IMR-90 (cell line): ENCODE measurements at regions not wholly inside any gene's neighbourhood (a gene's known extent, or its start where the extent isn't known, plus 50 kb on each side); places are given as distances from the start of the nearest gene placed in this dataset.

Experiments
- ATAC-seq: fragments of 200-7000 bp; cut with Tn5 transposase; 2 replicates; pipeline ENCODE4 v1.9.1; 2020; ENCODE audit warnings: low read depth, mild to moderate bottlenecking, moderate library complexity
- BruUV-seq: library from RNA; stranded (reverse); fragments of 400-500 nt; replicated peaks from 2 replicates; lab custom pipeline; 2021; lab: Mats Ljungman, UMichigan
- CTCF ChIA-PET: fragments of 300-600 bp; formaldehyde crosslinking; extraction: SDS; loops from one replicate; lab custom pipeline; 2021; ENCODE audit warnings: antibody characterized with exemption; lab: Yijun Ruan, JAX
- POLR2A ChIA-PET: fragments of 300-600 bp; sonication (Branson Sonifier 250); formaldehyde crosslinking; loops from one replicate; lab custom pipeline; 2022; ENCODE audit warnings: antibody characterized with exemption; ENCODE audit not compliant: unreplicated experiment; lab: Charles Lee
- DNase-seq: peaks from one replicate; pipeline ENCODE4 v3.0.0; 2013
- H2AFZ ChIP-seq: replicated peaks from 2 replicates; pipeline ENCODE3; 2013; ENCODE audit warnings: low read length, mild to moderate bottlenecking; ENCODE audit not compliant: poor library complexity
- H2AK5ac ChIP-seq: 2 replicates; pipeline ENCODE4 v1.6.1; 2013; ENCODE audit warnings: low read depth, low read length, inconsistent platforms
- H2AK9ac ChIP-seq: replicated peaks from 2 replicates; pipeline ENCODE3; 2013; ENCODE audit warnings: mild to moderate bottlenecking, low read depth, low read length, moderate library complexity; ENCODE audit not compliant: poor library complexity
- H2BK120ac ChIP-seq: 2 replicates; pipeline ENCODE4 v1.6.1; 2013; ENCODE audit warnings: low read depth, low read length, inconsistent platforms
- H2BK15ac ChIP-seq: 3 replicates; pipeline ENCODE4 v1.6.1; 2013; ENCODE audit warnings: low read depth, low read length, inconsistent platforms
- H2BK20ac ChIP-seq: 2 replicates; pipeline ENCODE4 v1.6.1; 2013; ENCODE audit warnings: low read depth, mild to moderate bottlenecking, inconsistent platforms, low read length, moderate library complexity
- H2BK5ac ChIP-seq: 2 replicates; pipeline ENCODE4 v1.6.1; 2013; ENCODE audit warnings: mild to moderate bottlenecking, low read depth, low read length, inconsistent platforms; ENCODE audit not compliant: poor library complexity, severe bottlenecking
- H3K14ac ChIP-seq: replicated peaks from 2 replicates; pipeline ENCODE4 v1.6.1; 2013; ENCODE audit warnings: low read depth, low read length, inconsistent platforms
- H3K18ac ChIP-seq: 2 replicates; pipeline ENCODE4 v1.6.1; 2013; ENCODE audit warnings: low read depth, low read length, control low read depth
- H3K23ac ChIP-seq: 2 replicates; pipeline ENCODE4 v1.6.1; 2013; ENCODE audit warnings: low read depth, low read length, inconsistent platforms
- H3K27ac ChIP-seq: 2 replicates; pipeline ENCODE4 v1.5.1; 2013; ENCODE audit warnings: mild to moderate bottlenecking, control low read depth, low read length; ENCODE audit not compliant: insufficient read depth
- H3K27me3 ChIP-seq: 2 replicates; pipeline ENCODE4 v1.6.1; 2013; ENCODE audit warnings: low read length; ENCODE audit not compliant: control insufficient read depth, insufficient read depth
- H3K36me3 ChIP-seq: 2 replicates; pipeline ENCODE4 v1.6.1; 2013; ENCODE audit warnings: low read length, mixed read lengths; ENCODE audit not compliant: control insufficient read depth, insufficient read depth
- H3K4ac ChIP-seq: 2 replicates; pipeline ENCODE4 v1.6.1; 2013; ENCODE audit warnings: low read depth, low read length, inconsistent platforms
- H3K4me1 ChIP-seq: 2 replicates; pipeline ENCODE4 v1.6.1; 2013; ENCODE audit warnings: low read length, mixed read lengths; ENCODE audit not compliant: control insufficient read depth, insufficient read depth
- H3K4me2 ChIP-seq: 2 replicates; pipeline ENCODE4 v1.6.1; 2013; ENCODE audit warnings: low read depth, mild to moderate bottlenecking, control low read depth, low read length, moderate library complexity
- H3K4me3 ChIP-seq: 2 replicates; pipeline ENCODE4 v1.5.1; 2013; ENCODE audit warnings: low read depth, mild to moderate bottlenecking, control low read depth, low read length, moderate library complexity; ENCODE audit not compliant: insufficient read depth
- H3K56ac ChIP-seq: 2 replicates; pipeline ENCODE4 v1.6.1; 2013; ENCODE audit warnings: low read length, inconsistent platforms; ENCODE audit not compliant: insufficient read depth; ENCODE audit errors: extremely low read depth
- H3K79me1 ChIP-seq, 2 experiments: 2 replicates each; pipeline ENCODE4 v1.6.1; 2013; ENCODE audit warnings: low read length in 2 of 2, inconsistent platforms in 1 of 2, low read depth in 1 of 2
- H3K9ac ChIP-seq: 2 replicates; pipeline ENCODE4 v1.6.1; 2013; ENCODE audit warnings: low read depth, low read length, control low read depth
- H3K9me1 ChIP-seq: 2 replicates; pipeline ENCODE4 v1.6.1; 2013; ENCODE audit warnings: low read length, inconsistent platforms; ENCODE audit not compliant: insufficient read depth
- H3K9me3 ChIP-seq: 2 replicates; pipeline ENCODE4 v1.6.1; 2013; ENCODE audit warnings: low read length; ENCODE audit not compliant: control insufficient read depth, insufficient read depth
- H4K20me1 ChIP-seq: 2 replicates; pipeline ENCODE4 v1.6.1; 2013; ENCODE audit warnings: low read length, inconsistent platforms; ENCODE audit not compliant: insufficient read depth
- H4K5ac ChIP-seq: 2 replicates; pipeline ENCODE4 v1.6.1; 2013; ENCODE audit warnings: mild to moderate bottlenecking, low read depth, low read length, control low read depth
- H4K8ac ChIP-seq, 2 experiments: 2 replicates each; pipeline ENCODE4 v1.6.1; 2013; ENCODE audit warnings: low read depth in 2 of 2, low read length in 2 of 2, control low read depth in 1 of 2, inconsistent platforms in 1 of 2
- H4K91ac ChIP-seq: 2 replicates; pipeline ENCODE4 v1.6.1; 2013; ENCODE audit warnings: low read depth, low read length, inconsistent platforms; ENCODE audit not compliant: insufficient read depth
- CTCF ChIP-seq: conservative IDR thresholded peaks from 2 replicates; pipeline ENCODE4 v1.5.1; 2012; ENCODE audit warnings: mild to moderate bottlenecking, low read depth, low read length, improper control_type of control experiment
- NFE2L2 ChIP-seq: fragments of 150-350 bp; IDR thresholded peaks from 2 replicates; pipeline ENCODE4 v1.6.1; 2016; ENCODE audit warnings: low read depth, mild to moderate bottlenecking, low read length
- RAD21 ChIP-seq: IDR thresholded peaks from 2 replicates; pipeline ENCODE4 v1.6.1; 2012; ENCODE audit warnings: low read length, improper control_type of control experiment
- WGBS, 2 experiments: methylation state at CpG; one replicate each; pipeline versions ENCODE4 v1.1.5 to v1.1.7; 2013; ENCODE audit warnings: missing lambda C conversion rate in 2 of 2; ENCODE audit not compliant: insufficient read length in 1 of 2; ENCODE audit errors: extremely low coverage in 2 of 2; 5-methylcytosine and 5-hydroxymethylcytosine counted together
- dilution Hi-C: fragments of 300-500 bp; cut with HindIII; formaldehyde crosslinking; loops from one replicate; pipeline ENCODE4 v1.14.3; 2018; ENCODE audit warnings: low sequenced_read_pairs; ENCODE audit not compliant: unreplicated experiment
- in situ Hi-C: fragments of 300-500 bp; cut with MboI; formaldehyde crosslinking; loops from 3 replicates; pipeline ENCODE4 v1.14.3; 2019; ENCODE audit warnings: low sequenced_read_pairs, inconsistent platforms, mixed read lengths
- intact Hi-C: fragments of 100-400 bp; cut with micrococcal nuclease; formaldehyde crosslinking; loops from 2 replicates; pipeline ENCODE4 v1.10.0; 2022

DNA sequence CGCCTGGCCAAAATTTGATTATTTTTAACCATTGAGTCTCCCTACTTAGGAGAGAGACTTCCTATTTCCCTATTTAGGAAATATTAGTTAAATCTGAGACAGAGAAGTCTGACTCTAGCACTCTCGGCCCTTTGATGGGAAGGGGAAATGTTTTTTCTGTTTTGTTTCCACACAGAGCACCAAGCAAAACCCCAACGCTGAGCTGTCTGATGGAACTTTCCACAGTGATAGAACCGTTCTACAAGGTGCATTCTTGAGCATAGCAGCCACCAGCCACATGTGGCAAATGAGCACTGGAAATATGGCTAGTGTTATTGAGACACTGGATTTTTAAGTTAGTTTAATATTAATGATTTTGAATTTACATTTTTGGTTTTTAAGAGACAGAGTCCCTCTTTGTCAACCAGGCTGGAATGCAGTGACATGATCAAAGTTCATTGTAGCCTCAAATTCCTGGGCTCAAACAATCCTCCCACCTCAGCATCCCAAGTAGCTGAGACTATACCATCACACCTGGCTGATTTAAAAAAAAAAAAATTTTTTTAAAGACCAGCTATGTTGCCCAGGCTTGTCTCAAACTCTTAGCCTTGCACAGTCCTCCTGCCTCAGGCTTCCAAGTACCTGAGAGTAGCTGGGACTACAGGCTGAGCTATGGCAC lies 77.3 kb upstream of the GALNT2 start:
- no peaks in the 10 kb centered on the region for H3K79me1 ChIP-seq
- no peaks in the 10 kb centered on the region for H3K9me3 ChIP-seq
- H2BK20ac ChIP-seq = no peak overlapping the region
- no peak overlapping the region for H2AK5ac ChIP-seq
- dilution Hi-C loops = no loop called here
- peaks cover 4% of the 10 kb centered on the region for H3K27me3 ChIP-seq
- no peak overlapping the region for H2BK5ac ChIP-seq
- ChIA-PET CTCF (no interaction called here), POLR2A (no interaction called here)
- DNase-seq = no peak
- 60% methylated on average over 1 of the region's 4 CpGs; no CpG with 5 or more reads in 1 of the 2 experiments for WGBS, 2 experiments
- H2AFZ ChIP-seq = no peak overlapping the region
- no peak overlapping the region for H3K23ac ChIP-seq
- H2AK9ac ChIP-seq = no peak overlapping the region
- in situ Hi-C loops = no loop called here
- no peak overlapping the region for H3K14ac ChIP-seq
- no peak overlapping the region for H2BK120ac ChIP-seq
- H4K20me1 ChIP-seq = no peaks in the 10 kb centered on the region
- H3K18ac ChIP-seq = no peak overlapping the region
- TF ChIP-seq NFE2L2 = no peak
- TF ChIP-seq RAD21 = no peak
- TF ChIP-seq CTCF = no peak
- no peak overlapping the region for H4K91ac ChIP-seq
- no peaks in the 10 kb centered on the region for H3K36me3 ChIP-seq
- no peak overlapping the region for H3K4ac ChIP-seq
- no peaks in the 10 kb centered on the region for H3K9me1 ChIP-seq
- intact Hi-C loops = no loop called here
- H2BK15ac ChIP-seq = no peak overlapping the region
- no peak overlapping the region for H3K4me2 ChIP-seq
- H3K4me1 ChIP-seq = no peaks in the 10 kb centered on the region
- BruUV-seq = no TSS peak
- H4K5ac ChIP-seq = no peak overlapping the region
- ATAC-seq = no peak
- no peak overlapping the region for H3K9ac ChIP-seq
- H3K4me3 ChIP-seq = no peak overlapping the region
- no peak overlapping the region for H4K8ac ChIP-seq
- no peak overlapping the region for H3K27ac ChIP-seq
- no peak overlapping the region for H3K56ac ChIP-seq
